Gastroesophageal sphincter (tissue), 4 donors: ENCODE measurements at regions not wholly inside any gene's neighbourhood (a gene's known extent, or its start where the extent isn't known, plus 50 kb on each side); places are given as distances from the start of the nearest gene placed in this dataset.

ENCODE experiments used
- ATAC-seq: fragments of 150-250 bp; one replicate; pipeline ENCODE4 v1.9.1; 2016; ENCODE audit warnings: mild to moderate bottlenecking, moderate library complexity
- H3K27ac ChIP-seq, 4 donors: fragments of 200-600 bp; sonication (generic) in 3 of 4; 1 replicate in 3 of 4; 2 replicates in 1 of 4; pipeline ENCODE4 v1.5.1; 2016 to 2019
- H3K27me3 ChIP-seq: fragments of 200-600 bp; sonication (generic); one replicate; pipeline ENCODE4 v1.5.1; 2019
- H3K36me3 ChIP-seq, 2 donors: fragments of 200-600 bp; sonication (generic); one replicate each; pipeline ENCODE4 v1.5.1; 2019; ENCODE audit warnings: control low read depth in 1 of 2
- H3K4me1 ChIP-seq, 3 donors: fragments of 200-600 bp; sonication (generic); 1 replicate in 2 of 3; 2 replicates in 1 of 3; pipeline ENCODE4 v1.5.1; 2016 to 2019; ENCODE audit warnings: control low read depth in 2 of 3
- H3K4me3 ChIP-seq, 2 donors: fragments of 200-600 bp; sonication (generic); one replicate each; pipeline ENCODE4 v1.5.1; 2019; ENCODE audit warnings: mild to moderate bottlenecking in 1 of 2, moderate library complexity in 1 of 2
- H3K9me3 ChIP-seq, 3 donors: fragments of 200-600 bp; sonication (generic); one replicate each; pipeline ENCODE4 v1.5.1; 2017 to 2019; ENCODE audit warnings: control low read depth in 2 of 3
- CTCF ChIP-seq, 4 experiments: fragments of 200-600 bp in 2 of 4; fragments of 450-650 bp in 2 of 4; sonication (generic) in 1 of 4; IDR thresholded peaks; one replicate each; pipeline ENCODE4 v1.5.1; 2017 to 2019; ENCODE audit warnings: antibody characterized with exemption in 4 of 4, mild to moderate bottlenecking in 2 of 4, moderate library complexity in 2 of 4
- EP300 ChIP-seq: sonication (generic); formaldehyde crosslinking; IDR thresholded peaks from one replicate; pipeline ENCODE4 v1.6.1; 2017; ENCODE audit warnings: antibody characterized with exemption, mild to moderate bottlenecking
- POLR2A ChIP-seq, 2 donors: fragments of 450-650 bp; IDR thresholded peaks; one replicate each; pipeline ENCODE4 v1.6.1; 2017; ENCODE audit warnings: antibody characterized with exemption in 2 of 2, mild to moderate bottlenecking in 2 of 2, moderate library complexity in 1 of 2
- POLR2AphosphoS5 ChIP-seq: sonication (generic); formaldehyde crosslinking; IDR thresholded peaks from one replicate; pipeline ENCODE4 v1.6.1; 2017; ENCODE audit warnings: antibody characterized with exemption
- WGBS, 2 donors: methylation state at CpG; one replicate each; pipeline ENCODE4 v1.1.5; 2018; ENCODE audit warnings: low coverage in 1 of 2; 5-methylcytosine and 5-hydroxymethylcytosine counted together

DNA sequence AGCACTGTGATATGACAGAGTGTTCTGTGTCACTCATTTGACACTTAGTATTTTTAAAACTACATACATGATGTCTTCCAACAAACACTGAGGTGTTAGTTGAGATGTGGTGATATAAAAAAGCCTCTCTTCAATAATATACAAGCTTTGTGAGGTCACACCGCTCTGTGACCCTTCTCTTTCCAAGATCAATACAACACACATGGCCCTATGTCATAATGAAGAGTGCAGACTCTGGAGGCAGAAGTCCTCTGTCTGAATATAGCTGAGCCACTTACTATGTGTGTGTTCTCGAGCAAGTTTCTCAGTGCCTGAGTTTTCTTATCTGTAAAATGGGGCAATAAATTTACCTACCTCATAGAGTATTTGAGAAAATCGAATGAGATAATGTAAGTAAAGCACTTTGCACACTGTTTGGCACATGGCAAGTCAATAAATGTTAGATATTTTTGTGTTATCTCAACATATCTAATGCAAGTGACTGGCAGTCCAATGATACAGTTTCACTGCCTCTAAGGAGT lies 499.0 kb upstream of the MARCKS start:
- 92 to 93% methylated on average over 2 to 3 of the region's 3 CpGs for WGBS, 2 donors
- no peak overlapping the region for H3K27ac ChIP-seq
- H3K36me3 ChIP-seq, result no peaks in the 10 kb centered on the region
- ATAC-seq, result no peak
- H3K27me3 ChIP-seq, result no peaks in the 10 kb centered on the region
- H3K9me3 ChIP-seq, result no peaks in the 10 kb centered on the region
- H3K4me1 ChIP-seq, result peaks cover 0 to 6% (median 0%) of the 10 kb centered on the region in 3 donors
- TF ChIP-seq CTCF (IDR thresholded peaks at IDR 0.05), result no peak
- TF ChIP-seq POLR2AphosphoS5, result no peak
- no peak for TF ChIP-seq EP300
- TF ChIP-seq POLR2A (IDR thresholded peaks at IDR 0.05), result no peak
- H3K4me3 ChIP-seq, result no peak overlapping the region

GRCh38 chr6:113359155-113360140 lies 497.7 kb upstream of the MARCKS start:
- WGBS, 2 donors, result 70 to 83% methylated on average over 2 to 4 of the region's 5 CpGs
- peaks cover 0 to 6% (median 0%) of the 10 kb centered on the region in 3 donors for H3K4me1 ChIP-seq
- no peaks in the 10 kb centered on the region for H3K36me3 ChIP-seq
- ATAC-seq, result no peak
- no peaks in the 10 kb centered on the region for H3K27me3 ChIP-seq
- no peak overlapping the region for H3K4me3 ChIP-seq
- H3K27ac ChIP-seq, result no peak overlapping the region
- H3K9me3 ChIP-seq, result no peaks in the 10 kb centered on the region
- TF ChIP-seq EP300 (no peak), CTCF (IDR thresholded peaks at IDR 0.05) (no peak), POLR2AphosphoS5 (no peak), POLR2A (IDR thresholded peaks at IDR 0.05) (no peak)

GRCh38 chr6:113361014-113361645 lies 496.0 kb upstream of the MARCKS start:
- H3K36me3 ChIP-seq, result no peaks in the 10 kb centered on the region
- 77 to 88% methylated on average over 7 to 8 of the region's 8 CpGs for WGBS, 2 donors

GRCh38 chr6:113362301-113363047 lies 494.7 kb upstream of the MARCKS start:
- no peaks in the 10 kb centered on the region for H3K27me3 ChIP-seq
- H3K9me3 ChIP-seq, result no peaks in the 10 kb centered on the region
- H3K4me3 ChIP-seq, result no peak overlapping the region
- 80 to 84% methylated on average over 6 to 7 of the region's 7 CpGs for WGBS, 2 donors
- no peaks in the 10 kb centered on the region for H3K36me3 ChIP-seq
- no peak for TF ChIP-seq CTCF (IDR thresholded peaks at IDR 0.05)
- TF ChIP-seq POLR2A (IDR thresholded peaks at IDR 0.05), result no peak
- TF ChIP-seq POLR2AphosphoS5, result no peak
- TF ChIP-seq EP300, result no peak
- no peak for ATAC-seq
- H3K4me1 ChIP-seq, result peaks cover 0 to 6% (median 0%) of the 10 kb centered on the region in 3 donors
- H3K27ac ChIP-seq, result no peak overlapping the region

More at GRCh38 chr6:113361014-113361645, 496.0 kb upstream of the MARCKS start:
- TF ChIP-seq CTCF (IDR thresholded peaks at IDR 0.05) (no peak), POLR2AphosphoS5 (no peak), EP300 (no peak), POLR2A (IDR thresholded peaks at IDR 0.05) (no peak)
- Histone ChIP-seq H3K4me1 (peaks cover 0 to 6% (median 0%) of the 10 kb centered on the region in 3 donors), H3K27ac (no peak overlapping the region), H3K4me3 (no peak overlapping the region), H3K27me3 (no peaks in the 10 kb centered on the region), H3K9me3 (no peaks in the 10 kb centered on the region)
- ATAC-seq, result no peak
